Loucy (cell line): ENCODE measurements at regions not wholly inside any gene's neighbourhood (a gene's known extent, or its start where the extent isn't known, plus 50 kb on each side); places are given as distances from the start of the nearest gene placed in this dataset.

Experiments
- CTCF ChIP-seq: fragments of 200-600 bp; sonication (generic); conservative IDR thresholded peaks from 2 replicates; pipeline ENCODE4 v1.5.1; 2014; ENCODE audit warnings: mild to moderate bottlenecking, antibody characterized with exemption, low read length
- EZH2phosphoT487 ChIP-seq: fragments of 200-600 bp; IDR thresholded peaks from 2 replicates; pipeline ENCODE4 v1.6.1; 2018; ENCODE audit warnings: antibody characterized with exemption, mild to moderate bottlenecking, moderate library complexity, borderline replicate concordance

GRCh38 chr4:135050086-135050717 is 848.6 kb upstream of the PABPC4L start:
- TF ChIP-seq CTCF = no peak
- TF ChIP-seq EZH2phosphoT487 = no peak
